Activated CD4-positive, CD25-positive, alpha-beta regulatory T cell treated with anti-CD3 and anti-CD28 coated beads, Interleukin-2, amount 50 U/mL, for 24 hours (primary cell): ENCODE measurements at regions not wholly inside any gene's neighbourhood (a gene's known extent, or its start where the extent isn't known, plus 50 kb on each side); places are given as distances from the start of the nearest gene placed in this dataset.
A peak's percentile ranks its signal among the peaks of the same experiment; 100 is the strongest.
"Not testable (repeated sequence)": the region's sequence is repeated elsewhere in the genome, so short reads cannot be mapped to it uniquely, and the experiment has no call there.

Source experiments
- ATAC-seq, 2 donors: fragments of 150-1000 bp; cut with Tn5 transposase; one replicate each; pipeline ENCODE4 v1.10.0; 2021; ENCODE audit warnings: mild to moderate bottlenecking in 1 of 2, moderate library complexity in 1 of 2

DNA sequence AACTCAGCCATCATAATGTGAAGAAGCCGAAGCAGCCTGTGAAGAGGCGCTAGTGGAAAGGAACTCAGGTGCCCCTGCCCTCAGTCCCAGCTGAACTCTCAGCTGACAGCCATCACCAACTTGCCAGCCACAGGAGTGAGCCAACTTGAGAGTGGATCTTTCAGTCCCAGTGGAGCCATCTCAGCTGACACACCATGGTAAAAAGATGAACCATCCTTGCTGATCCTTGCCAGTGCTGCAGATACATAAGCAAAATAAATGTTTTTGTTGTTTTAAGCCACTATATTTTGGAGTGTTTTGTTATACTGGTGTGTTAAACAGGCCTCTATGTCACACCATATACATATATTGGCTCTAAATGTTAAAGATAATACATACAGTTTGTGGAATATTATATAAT, 195.8 kb upstream of the SPRED2 start:
- ATAC-seq: no peak

DNA sequence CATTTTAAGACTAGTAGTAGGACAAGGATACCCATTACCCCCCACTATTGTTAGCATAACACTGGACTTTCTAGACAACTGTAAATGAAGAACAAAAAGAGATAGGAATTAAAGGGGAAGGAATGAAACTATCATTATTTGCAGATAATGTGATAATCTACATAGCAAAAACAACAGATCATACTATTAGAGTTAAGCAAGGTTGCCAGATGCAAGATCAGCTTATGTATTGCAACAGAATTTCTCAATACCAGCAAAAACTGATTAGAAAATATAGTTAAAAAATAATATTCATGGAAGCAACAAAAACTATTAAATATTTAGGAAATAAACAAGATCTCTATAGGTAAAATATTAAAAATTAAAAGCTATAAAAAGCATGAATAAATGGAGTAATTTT, 194.4 kb upstream of the SPRED2 start:
- ATAC-seq: no peak

DNA sequence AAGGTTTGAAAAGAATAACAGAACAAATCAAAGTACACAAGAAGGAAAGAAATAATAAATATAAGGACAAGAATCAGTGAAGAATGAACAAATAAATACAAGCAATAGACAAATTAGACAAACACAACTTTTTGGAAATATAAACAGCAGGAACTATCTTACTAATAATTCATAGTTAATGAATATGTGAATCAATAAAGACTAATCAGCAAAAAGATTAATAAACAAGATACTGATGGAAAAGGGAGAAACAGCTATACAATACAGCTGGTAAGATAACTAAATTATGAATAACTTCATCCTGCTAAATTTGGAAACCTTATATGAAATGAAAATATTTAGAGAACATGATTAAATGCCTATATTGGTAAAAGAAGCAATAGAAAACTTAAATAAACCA, 193.6 kb upstream of the SPRED2 start:
- ATAC-seq: no peak

DNA sequence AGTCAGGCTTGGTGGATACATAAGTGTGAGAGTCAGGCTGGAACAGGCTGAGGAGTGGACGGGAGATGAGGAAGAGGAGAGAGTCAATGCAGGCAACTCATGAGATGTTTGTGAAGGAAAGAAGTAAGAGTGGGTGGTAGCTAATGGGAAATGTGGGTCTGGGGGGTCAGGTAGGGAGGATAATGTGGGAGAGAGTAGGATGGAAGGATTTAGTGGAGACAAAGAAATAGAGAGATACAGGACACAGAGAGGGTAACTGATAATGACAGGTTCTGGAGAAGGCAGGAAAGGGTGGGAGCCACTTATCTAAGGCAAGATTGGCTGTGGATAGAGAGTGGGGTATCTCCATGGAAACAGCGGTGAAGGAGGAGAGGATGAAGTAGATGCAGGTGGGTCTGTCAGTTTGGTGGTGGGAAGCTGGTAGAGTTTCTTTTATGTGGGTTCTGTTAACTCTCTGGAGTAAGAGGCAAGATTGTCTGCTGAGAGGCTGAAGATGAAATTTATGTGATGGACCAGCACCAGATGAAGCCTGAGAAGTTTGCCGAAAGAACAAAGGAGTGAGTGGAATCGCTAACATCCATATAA, 190.6 kb upstream of the SPRED2 start:
- ATAC-seq: no peak

DNA sequence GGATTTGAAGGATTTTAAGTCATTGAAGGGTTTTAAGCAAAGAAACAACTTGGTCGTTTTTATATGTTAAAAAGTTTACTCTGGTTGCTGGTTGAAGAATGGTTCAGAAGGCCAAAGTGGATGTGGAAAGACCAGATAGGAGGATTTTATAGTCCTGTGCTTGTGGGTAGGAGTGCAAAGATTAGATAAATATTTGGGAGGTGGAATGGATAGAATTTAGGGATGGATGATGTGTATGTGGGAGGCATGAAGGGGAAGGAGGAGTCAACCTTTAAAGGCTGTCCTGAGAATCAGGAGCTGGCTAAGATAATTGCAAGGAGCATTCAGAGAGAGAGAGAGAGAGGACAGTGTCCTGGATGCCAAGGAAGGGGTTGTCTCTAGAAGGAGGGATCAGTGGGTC, 190.1 kb upstream of the SPRED2 start:
- ATAC-seq: no peak

DNA sequence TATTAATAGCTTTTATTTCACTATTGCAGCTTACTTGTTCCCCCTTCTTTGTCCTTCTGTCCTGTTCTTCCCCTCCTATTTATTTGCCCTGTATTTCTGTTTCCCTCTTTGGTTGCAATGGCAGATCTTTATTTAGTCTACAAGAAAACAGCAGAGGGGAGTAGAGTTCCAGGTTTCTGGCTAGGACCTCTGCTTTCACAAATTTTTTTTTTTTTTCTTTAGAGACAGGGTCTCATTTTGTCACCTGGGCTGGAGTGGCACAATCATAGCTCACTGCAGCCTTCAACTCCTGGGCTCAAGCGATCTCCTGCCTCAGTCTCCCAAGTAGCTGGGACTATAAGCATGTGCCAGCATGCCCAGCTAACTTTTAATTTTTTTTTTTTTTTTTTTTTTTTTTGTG, 188.1 kb upstream of the SPRED2 start:
- no peak for ATAC-seq

DNA sequence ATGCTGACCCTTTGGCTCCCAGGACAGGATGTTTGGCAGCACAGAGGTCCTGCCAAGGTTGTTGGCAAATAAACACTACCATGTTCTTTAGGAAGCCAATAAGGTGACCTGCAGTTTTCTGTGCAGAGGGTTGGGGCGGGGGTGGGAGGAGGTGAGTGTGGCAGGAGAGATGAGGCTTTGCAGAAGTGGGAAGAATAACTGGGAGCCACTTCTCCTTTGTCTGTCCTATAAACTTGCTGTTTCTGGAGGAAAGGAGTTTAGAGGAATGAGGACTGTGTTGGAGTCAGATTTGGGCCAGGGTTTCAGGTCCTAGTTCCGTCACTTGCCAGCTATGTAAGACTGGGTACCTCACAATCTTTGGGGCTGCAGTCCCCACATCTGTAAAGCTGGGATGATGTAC, 187.6 kb upstream of the SPRED2 start:
- ATAC-seq: no peak

DNA sequence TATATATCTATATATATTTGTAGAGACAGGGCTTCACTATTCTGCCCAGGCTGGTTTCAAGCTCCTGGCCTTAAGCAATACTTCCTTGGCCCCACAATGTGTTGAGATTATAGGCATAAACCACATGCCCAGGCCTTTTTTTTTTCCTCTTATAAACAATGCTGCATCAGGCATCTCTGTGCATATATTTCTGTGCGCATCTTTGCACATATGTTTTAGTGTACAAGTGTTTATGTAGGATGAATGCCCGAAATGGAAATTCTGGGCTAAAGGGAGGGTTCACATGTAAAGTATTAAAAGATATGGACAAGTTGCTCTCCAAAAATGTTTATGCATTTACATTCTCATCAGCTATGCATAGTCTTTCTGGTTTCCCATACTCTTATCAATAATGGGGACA, 183.2 kb upstream of the SPRED2 start:
- ATAC-seq: no peak

DNA sequence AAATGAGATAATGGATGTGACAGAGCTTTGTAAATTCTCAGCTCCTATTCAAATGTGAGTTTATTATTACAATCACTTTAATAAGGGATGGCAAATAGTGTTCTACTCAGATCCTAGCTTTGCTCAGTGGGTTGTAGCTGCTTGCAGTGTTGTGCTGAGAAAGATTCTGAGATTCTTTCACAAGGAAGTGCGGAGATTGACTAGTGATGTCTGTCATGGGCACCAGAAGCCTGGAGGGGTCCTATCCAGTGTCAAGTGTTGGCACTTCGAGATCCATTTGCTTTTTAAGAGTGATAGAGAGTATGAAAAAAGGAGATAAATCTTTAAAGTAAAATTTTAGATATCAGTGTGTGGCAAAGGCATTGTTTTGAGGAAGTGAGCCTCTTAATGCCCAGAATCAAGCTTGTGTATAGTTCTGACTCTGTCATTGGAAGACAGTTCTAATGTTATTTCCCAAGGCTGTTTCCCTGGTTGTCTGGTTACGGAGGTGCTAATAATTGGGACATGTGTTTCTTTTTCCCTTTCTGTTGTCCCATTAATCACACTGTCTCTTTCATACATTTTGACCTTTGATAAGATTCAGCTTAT, 181.7 kb upstream of the SPRED2 start:
- no peak for ATAC-seq

DNA sequence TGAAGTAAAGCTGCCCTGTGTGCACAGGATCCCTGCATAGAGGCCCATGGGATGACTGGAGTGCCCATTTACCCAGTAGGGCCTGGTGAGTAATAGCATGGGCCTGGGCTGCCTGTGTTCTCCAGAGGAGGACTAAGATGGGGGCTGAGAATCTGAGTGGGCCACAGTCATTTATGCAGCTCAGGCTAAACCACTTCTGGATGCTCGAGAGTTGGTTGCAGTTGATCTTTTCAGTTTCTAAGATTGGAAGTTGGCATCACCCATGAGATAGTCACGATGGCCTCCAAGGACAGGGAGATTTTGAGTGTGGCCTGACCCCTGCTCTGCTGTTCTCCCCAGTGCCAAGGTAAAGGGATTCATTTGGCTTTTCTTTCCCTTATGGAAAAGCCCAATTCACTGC, 179.1 kb upstream of the SPRED2 start:
- ATAC-seq: no peak

DNA sequence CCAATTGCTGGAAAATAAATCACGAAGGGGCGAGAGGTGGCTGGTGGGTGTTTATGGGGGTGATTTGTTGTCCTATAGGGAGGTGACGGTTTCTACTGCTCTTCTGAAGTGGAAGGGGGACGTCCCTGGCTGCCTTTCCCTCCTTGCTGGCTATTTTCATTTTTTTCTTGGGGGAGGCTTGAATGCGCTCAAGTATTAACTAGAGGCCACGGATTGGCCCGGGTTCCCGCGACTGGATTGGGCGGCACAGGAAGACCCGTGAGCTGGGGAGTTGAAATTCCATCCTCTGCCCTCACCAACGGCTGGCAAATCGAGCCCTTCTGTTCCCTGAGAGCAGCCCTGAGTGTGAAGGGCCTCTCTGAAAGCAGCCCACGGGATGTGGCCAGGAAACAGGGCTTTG, 176.5 kb upstream of the SPRED2 start:
- no peak for ATAC-seq

DNA sequence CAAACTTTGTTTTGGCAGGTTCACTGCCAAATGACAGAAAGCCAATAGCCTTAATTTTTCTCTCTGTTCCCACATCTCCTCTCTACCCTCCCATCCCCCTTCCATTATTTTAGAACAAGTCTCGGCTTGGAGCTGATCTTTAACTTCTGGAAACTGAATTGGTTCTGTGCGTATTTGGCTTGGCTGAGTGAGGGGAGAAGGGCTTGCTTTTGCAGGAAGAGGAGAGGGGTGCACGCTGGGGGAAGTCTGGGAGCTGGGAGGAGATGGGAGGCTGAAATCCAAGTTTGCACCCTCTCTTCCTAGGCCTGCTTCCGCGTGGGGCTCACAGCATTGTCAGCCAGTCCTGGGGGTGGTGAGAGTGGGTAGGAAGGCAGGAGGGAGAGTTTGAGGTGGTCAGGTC, 176.1 kb upstream of the SPRED2 start:
- no peak for ATAC-seq

DNA sequence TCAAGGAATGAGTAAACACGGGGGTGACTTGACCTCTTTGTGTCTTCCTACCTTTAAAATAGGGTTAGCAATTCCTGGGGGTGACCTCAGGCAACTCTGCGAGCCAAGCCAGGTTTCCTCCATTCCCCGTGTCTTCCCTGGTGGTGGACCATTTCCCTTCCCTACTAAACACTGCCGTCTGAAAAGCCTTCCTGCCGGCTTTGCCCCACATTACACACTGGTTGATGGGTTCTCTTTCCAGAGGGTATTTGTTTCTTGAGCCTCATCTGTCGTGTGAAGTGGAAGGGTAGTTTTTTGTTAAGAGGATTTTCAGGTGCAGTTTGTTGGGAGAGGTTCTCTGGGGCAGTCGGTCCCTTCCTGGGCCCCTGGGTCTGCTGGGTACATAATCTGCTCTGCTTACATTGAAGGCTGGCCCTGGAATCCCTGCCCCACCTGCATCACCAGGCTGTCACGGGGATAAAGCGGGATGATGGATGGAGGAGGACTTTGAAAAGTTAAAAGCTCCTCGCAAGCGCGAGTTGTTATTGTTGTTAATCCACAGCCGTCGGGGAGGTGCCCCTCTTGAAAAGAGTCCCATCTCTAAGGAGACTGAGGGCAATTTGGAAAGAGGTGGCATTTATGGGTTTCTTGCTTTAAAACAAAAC, 175.4 kb upstream of the SPRED2 start:
- ATAC-seq: no peak

DNA sequence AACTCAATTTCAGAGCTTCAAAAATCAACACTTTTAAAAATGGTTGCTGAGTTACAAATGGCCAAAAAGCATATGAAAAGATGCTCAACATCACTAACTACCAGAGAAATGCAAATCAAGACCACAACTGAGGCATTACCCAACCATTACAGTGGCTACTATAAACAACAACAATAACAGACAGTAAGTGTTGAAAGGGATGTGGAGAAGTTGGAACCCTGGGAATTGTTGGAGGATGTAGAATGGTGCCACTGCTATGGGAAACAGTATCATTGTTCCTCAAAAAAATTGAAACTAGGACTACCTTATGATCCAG, 173.3 kb upstream of the SPRED2 start:
- ATAC-seq: no peak

DNA sequence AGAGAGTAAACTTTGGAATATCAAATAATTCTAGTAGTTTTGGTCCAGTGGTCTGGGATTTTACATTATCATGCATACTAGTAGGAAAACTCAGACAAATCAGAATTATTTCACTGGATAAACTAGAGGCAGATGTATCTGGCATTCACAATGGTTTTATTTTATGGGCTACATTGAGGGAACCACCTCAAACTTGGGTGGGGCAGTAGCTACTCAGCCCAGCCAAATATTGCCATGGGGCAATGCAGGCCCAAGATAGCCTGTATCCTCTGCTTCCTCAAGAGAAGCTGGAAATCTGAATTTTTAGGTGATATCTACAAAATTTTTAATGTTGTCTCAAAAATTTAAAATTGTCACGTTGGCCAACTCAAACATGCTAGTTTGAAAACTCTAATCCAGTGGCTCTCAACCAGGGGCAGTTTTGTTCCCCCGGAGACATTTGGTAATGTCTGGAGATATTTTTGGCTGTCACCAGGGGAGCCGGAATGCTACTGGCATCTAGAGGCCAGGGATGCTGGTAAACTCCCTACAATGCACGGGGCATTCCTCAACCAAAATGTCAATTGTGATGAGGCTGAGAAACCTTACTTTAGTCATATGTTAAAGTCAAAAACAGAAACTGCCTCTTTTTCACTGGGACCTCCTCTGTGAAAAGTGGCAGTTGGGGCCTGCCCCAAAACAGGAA, 172.8 kb upstream of the SPRED2 start:
- ATAC-seq: no peak

DNA sequence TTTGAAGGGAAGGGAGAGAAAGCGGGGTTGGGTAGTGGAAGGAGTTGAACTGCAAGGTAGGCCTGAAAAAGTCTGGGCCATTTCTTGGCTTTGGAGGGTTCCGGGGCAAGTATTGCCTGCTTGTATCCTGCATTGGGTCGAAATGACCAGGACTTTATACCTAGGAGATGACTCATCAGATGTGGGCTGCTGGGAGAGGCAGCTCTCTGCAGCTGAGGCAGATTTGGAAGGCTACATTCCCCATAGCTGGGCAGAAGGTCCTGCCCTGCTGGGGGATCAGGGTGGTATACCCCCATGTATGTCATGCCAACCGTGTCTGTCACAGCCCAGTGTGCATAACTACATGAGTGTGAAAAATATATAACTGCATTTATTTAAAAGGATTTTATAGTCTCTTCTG, 171.8 kb upstream of the SPRED2 start:
- peak in 1 of 2 donors; percentile 6 for ATAC-seq

DNA sequence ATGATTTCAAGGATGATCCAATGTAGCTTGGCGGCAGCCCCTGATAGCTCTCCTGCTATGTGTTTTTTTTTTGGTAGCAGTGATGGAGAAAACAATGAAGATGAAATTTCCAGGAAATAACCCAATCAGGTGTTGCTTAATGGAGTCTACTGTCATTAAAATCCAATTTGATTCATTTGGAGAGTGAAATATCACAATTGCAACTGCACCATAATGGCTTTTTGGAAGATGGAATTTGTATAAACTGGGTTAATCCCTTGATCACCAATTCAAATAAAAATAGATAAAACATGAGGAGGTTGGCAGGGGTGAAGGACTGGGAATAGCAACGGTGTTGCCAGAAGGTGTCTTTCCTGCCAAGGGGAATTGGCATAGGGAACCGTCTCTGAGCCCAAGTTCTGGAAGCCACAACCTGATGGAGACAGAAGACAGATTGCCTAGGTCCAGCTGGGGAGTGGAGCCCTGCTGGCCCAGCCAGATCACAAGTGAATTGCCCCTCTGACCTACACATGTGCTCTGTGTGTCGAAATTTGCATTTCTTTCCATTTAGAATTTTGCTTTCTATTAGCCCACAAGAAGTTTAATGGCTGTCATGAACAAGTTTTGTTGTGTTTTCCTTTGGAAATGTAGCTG, 170.3 kb upstream of the SPRED2 start:
- no peak for ATAC-seq

DNA sequence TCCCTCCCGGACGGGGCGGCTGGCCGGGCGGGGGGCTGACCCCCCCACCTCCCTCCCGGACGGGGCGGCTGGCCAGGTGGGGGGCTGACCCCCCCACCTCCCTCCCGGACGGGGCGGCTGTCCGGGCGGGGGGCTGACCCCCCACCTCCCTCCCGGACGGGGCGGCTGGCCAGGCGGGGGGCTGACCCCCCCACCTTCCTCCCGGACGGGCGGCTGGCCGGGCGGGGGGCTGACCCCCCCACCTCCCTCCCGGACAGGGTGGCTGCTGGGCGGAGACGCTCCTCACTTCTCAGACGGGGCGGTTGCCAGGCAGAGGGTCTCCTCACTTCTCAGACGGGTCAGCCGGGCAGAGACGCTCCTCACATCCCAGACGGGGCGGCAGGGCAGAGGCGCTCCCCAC, 168.5 kb upstream of the SPRED2 start:
- ATAC-seq: not testable (repeated sequence)

DNA sequence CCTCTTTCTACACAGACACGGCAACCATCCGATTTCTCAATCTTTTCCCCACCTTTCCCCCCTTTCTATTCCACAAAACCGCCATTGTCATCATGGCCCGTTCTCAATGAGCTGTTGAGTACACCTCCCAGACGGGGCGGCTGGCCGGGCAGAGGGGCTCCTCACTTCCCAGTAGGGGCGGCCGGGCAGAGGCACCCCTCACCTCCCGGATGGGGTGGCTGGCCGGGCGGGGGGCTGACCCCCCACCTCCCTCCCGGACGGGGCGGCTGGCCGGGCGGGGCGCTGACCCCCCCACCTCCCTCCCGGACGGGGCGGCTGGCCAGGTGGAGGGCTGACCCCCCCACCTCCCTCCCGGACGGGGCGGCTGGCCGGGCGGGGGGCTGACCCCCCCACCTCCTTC, 168.0 kb upstream of the SPRED2 start:
- ATAC-seq: not testable (repeated sequence)

DNA sequence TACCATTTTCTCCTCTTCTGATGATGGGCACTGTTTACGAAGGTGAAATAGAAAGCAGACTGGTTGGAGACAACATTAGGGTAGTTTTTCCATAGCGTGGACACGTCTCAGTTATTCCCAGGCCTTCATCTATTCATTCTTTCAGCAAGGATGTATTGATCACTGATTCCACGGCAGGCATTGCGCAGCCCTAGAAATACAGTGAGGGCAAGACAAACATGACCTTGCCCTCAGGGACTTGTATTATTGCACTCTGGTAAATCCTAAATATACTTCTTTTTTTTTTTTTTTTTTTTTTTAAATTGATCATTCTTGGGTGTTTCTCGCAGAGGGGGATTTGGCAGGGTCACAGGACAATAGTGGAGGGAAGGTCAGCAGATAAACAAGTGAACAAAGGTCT, 167.3 kb upstream of the SPRED2 start:
- ATAC-seq: no peak

DNA sequence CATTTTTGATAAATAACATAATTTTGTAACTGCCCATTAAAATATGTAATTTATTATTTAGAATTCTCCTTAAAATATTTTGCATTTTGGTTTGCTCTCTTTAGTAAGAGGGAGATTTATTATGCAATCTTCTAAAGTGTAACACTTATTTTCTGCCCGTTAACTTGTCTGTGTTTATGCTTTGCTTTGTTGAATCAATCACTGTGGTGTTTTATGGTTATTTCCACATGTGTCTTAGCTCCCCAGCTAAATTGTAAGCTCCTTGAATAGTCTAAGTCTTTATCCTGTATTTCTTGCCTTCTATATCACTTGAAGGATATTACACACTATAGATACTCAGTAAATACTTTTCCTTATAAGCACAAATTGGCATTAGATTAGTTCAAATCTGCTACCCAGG, 166.6 kb upstream of the SPRED2 start:
- no peak for ATAC-seq

DNA sequence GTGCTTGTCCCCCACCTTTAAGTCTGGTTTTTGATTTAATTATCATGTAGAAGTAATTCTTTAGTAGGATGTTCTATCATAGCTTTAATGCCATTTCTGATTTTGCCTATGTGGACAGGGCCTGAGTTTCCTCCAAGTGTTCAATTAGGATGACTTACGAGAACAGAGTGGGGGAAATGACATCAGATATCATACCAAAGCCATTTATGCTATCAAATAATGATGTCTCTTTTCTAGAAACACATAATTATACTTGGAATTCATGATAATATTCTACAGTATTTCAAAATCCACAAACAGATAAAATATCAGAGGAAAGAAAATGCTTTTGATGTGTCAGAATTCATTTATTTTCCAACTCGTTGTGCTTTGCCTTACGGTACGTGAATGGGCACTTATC, 165.9 kb upstream of the SPRED2 start:
- ATAC-seq: no peak

DNA sequence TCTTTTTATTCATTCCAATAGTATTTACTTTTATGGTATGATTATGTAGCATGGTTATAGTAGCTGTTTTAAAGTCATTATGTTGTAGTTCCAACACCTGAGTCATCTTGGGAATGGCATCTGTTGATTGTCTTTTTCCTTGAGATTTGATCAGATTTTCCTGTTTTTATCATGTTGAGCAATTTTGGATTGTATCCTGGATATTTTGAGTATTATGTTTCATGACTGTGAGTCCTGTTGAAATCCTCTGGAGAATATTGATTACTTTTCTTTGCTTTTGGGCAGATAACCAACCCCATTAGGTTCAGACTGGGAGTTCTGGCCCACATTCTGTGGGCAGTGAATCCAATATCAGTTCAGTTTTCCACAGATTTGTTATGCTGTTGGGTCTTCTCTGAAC, 163.2 kb upstream of the SPRED2 start:
- no peak for ATAC-seq

DNA sequence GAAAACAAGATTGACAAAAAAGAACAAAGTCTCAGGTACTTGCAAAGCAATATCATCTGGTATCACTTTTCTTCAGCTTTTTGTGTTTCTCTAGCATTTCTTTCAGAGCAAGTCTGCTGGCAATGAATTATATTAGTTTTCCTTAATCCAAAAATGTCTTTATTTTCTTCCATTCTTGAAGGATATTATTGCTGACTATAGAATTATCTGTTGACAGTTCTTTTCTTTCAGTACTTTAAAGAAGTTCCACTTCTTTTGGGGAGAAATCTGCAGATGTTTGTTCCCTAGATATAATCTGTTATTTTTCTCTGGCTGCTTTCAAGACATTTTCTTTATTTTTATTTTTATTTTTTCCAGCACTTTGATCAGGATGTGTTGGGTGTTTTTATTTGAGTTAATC, 161.8 kb upstream of the SPRED2 start:
- no peak for ATAC-seq
